Smooth muscle cell (in vitro differentiated cells): ENCODE measurements at regions not wholly inside any gene's neighbourhood (a gene's known extent, or its start where the extent isn't known, plus 50 kb on each side); places are given as distances from the start of the nearest gene placed in this dataset.

Experiments
- DNase-seq: peaks from one replicate; lab custom pipeline; 2025; ENCODE audit not compliant: unreplicated experiment; lab: John Stamatoyannopoulos, UW
- H2AFZ ChIP-seq: fragments of 200-600 bp; sonication (generic); 2 replicates; pipeline ENCODE4 v1.6.0; 2016; ENCODE audit warnings: antibody characterized with exemption, low read depth, mild to moderate bottlenecking
- H3F3A ChIP-seq: fragments of 200-600 bp; sonication (generic); 2 replicates; pipeline ENCODE4 v1.6.0; 2017; ENCODE audit warnings: antibody characterized with exemption, low read depth
- H3K27ac ChIP-seq: fragments of 200-600 bp; sonication (generic); 2 replicates; pipeline ENCODE4 v1.5.1; 2016; ENCODE audit warnings: low read depth, mild to moderate bottlenecking
- H3K27me3 ChIP-seq: fragments of 200-600 bp; sonication (generic); 2 replicates; pipeline ENCODE4 v1.6.1; 2016; ENCODE audit warnings: low read depth, mild to moderate bottlenecking
- H3K36me3 ChIP-seq: fragments of 200-600 bp; sonication (generic); 2 replicates; pipeline ENCODE4 v1.5.1; 2016; ENCODE audit warnings: low read depth
- H3K4me1 ChIP-seq: fragments of 200-600 bp; sonication (generic); 2 replicates; pipeline ENCODE4 v1.5.1; 2016; ENCODE audit warnings: low read depth
- H3K4me2 ChIP-seq: fragments of 200-600 bp; sonication (generic); 2 replicates; pipeline ENCODE4 v1.6.0; 2016; ENCODE audit warnings: mild to moderate bottlenecking
- H3K4me3 ChIP-seq: fragments of 200-600 bp; sonication (generic); 2 replicates; pipeline ENCODE4 v1.5.1; 2016; ENCODE audit warnings: mild to moderate bottlenecking
- H3K79me2 ChIP-seq: fragments of 200-600 bp; sonication (generic); 2 replicates; pipeline ENCODE4 v1.6.0; 2016; ENCODE audit warnings: low read depth, mild to moderate bottlenecking
- H3K9ac ChIP-seq: fragments of 200-600 bp; sonication (generic); 2 replicates; pipeline ENCODE4 v1.6.0; 2016; ENCODE audit warnings: low read depth
- H3K9me3 ChIP-seq: fragments of 200-600 bp; sonication (generic); replicated peaks from 2 replicates; pipeline ENCODE4 v1.5.1; 2016; ENCODE audit warnings: low read depth
- H4K20me1 ChIP-seq: fragments of 200-600 bp; sonication (generic); 2 replicates; pipeline ENCODE4 v1.6.0; 2016; ENCODE audit warnings: low read depth
- CTCF ChIP-seq: fragments of 200-600 bp; sonication (generic); IDR thresholded peaks from 2 replicates; pipeline ENCODE4 v1.5.1; 2017; ENCODE audit warnings: borderline replicate concordance, mild to moderate bottlenecking, antibody characterized with exemption; ENCODE audit not compliant: insufficient read depth, poor library complexity, severe bottlenecking
- WGBS: methylation state at CpG from one replicate; pipeline ENCODE4 v1.1.7; 2016; ENCODE audit warnings: low lambda C conversion rate; 5-methylcytosine and 5-hydroxymethylcytosine counted together

- no peaks in the 10 kb centered on the region for H3K36me3 ChIP-seq
- no peak overlapping the region for H3K27ac ChIP-seq
- no peaks in the 10 kb centered on the region for H4K20me1 ChIP-seq
- no peak for DNase-seq
- H3K9me3 ChIP-seq, result no peaks in the 10 kb centered on the region
- no peaks in the 10 kb centered on the region for H3F3A ChIP-seq
- H2AFZ ChIP-seq, result no peak overlapping the region
- no peaks in the 10 kb centered on the region for H3K4me1 ChIP-seq
- H3K4me3 ChIP-seq, result no peak overlapping the region
- no peaks in the 10 kb centered on the region for H3K27me3 ChIP-seq
- H3K4me2 ChIP-seq, result no peak overlapping the region
- no peaks in the 10 kb centered on the region for H3K79me2 ChIP-seq
- no peak for TF ChIP-seq CTCF
- no peak overlapping the region for H3K9ac ChIP-seq
Observed at GRCh38 chr5:16382047-16382446, 83.6 kb downstream of the ZNF622 start.

DNA sequence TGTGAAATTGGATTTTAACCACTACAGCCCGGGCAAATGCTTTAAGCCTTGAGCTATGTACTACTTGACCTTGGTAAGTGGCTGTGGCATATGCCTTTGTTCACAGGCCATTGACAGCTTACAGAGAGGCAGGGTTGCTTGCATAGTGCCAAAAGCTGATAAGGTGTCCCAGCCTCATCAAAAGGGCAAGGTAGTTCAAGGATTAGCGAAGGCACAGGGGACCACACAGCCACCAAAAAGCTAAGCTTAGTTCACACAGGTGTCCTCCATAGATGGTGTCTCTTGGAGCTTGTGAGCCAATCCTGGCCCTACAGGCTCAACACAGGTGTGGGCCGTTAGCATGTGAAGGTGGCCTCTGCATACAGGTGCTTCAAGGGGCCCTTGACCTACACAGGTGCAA is 86.8 kb downstream of the ZNF622 start:
- H3K79me2 ChIP-seq, result no peaks in the 10 kb centered on the region
- H3K9ac ChIP-seq, result no peak overlapping the region
- H3F3A ChIP-seq, result no peaks in the 10 kb centered on the region
- no peak overlapping the region for H3K4me3 ChIP-seq
- 79% methylated on average over 3 of the region's 3 CpGs for WGBS
- H2AFZ ChIP-seq, result no peak overlapping the region
- no peaks in the 10 kb centered on the region for H3K9me3 ChIP-seq
- DNase-seq, result no peak
- no peaks in the 10 kb centered on the region for H4K20me1 ChIP-seq
- no peak overlapping the region for H3K4me2 ChIP-seq
- no peak for TF ChIP-seq CTCF
- no peaks in the 10 kb centered on the region for H3K4me1 ChIP-seq
- H3K36me3 ChIP-seq, result no peaks in the 10 kb centered on the region
- H3K27me3 ChIP-seq, result no peaks in the 10 kb centered on the region
- H3K27ac ChIP-seq, result no peak overlapping the region

- Histone ChIP-seq H3K27me3 (peaks cover 4% of the 10 kb centered on the region), H3K9ac (no peak overlapping the region), H3K4me1 (no peaks in the 10 kb centered on the region), H2AFZ (no peak overlapping the region), H3K79me2 (no peaks in the 10 kb centered on the region), H4K20me1 (no peaks in the 10 kb centered on the region), H3K27ac (no peak overlapping the region), H3K36me3 (no peaks in the 10 kb centered on the region), H3K4me2 (no peak overlapping the region), H3K4me3 (no peak overlapping the region), H3K9me3 (no peaks in the 10 kb centered on the region), H3F3A (no peaks in the 10 kb centered on the region)
- WGBS, result 71% methylated on average over 4 of the region's 4 CpGs
- no peak for DNase-seq
- TF ChIP-seq CTCF, result no peak
Observed at GRCh38 chr5:16372493-16372892, 93.1 kb downstream of the ZNF622 start.

DNA sequence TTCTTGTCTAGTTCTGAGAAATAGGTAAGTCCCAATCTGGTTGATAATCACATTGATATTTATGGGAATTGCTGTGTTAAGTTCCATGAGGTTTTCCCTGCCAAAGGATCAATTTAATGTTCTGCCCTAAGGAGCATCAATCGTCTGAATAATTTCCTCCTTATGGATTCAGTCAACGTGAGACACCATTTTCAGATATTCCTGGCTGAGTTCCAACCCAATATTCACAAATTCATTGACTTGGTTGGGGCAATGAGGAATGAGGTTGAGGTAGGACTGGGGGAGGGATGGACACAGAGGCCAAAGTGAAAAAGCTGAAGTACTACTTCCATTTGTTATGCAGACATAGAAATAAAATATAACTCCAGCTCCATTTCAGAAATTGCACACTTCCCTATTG is 99.1 kb downstream of the ZNF622 start:
- Histone ChIP-seq H3K4me3 (no peak overlapping the region), H3K4me2 (no peak overlapping the region), H3K4me1 (no peaks in the 10 kb centered on the region), H3K27me3 (peaks cover 4% of the 10 kb centered on the region), H3K9ac (no peak overlapping the region), H3K79me2 (no peaks in the 10 kb centered on the region), H4K20me1 (no peaks in the 10 kb centered on the region), H3K27ac (no peak overlapping the region), H2AFZ (no peak overlapping the region), H3K36me3 (no peaks in the 10 kb centered on the region), H3K9me3 (no peaks in the 10 kb centered on the region), H3F3A (no peaks in the 10 kb centered on the region)
- 82% methylated on average over 2 of the region's 2 CpGs for WGBS
- no peak for DNase-seq
- TF ChIP-seq CTCF, result no peak
